H1 (cell line): ENCODE measurements at regions not wholly inside any gene's neighbourhood (a gene's known extent, or its start where the extent isn't known, plus 50 kb on each side); places are given as distances from the start of the nearest gene placed in this dataset.
A peak's percentile ranks its signal among the peaks of the same experiment; 100 is the strongest.

Experiments used
- CTCF ChIA-PET: fragments of 300-600 bp; sonication (Branson Sonifier 250); formaldehyde crosslinking; loops from one replicate; lab custom pipeline; 2021; ENCODE audit not compliant: partially characterized antibody; lab: Charles Lee
- POLR2A ChIA-PET: fragments of 300-600 bp; sonication (Branson Sonifier 250); formaldehyde crosslinking; loops from one replicate; lab custom pipeline; 2021; ENCODE audit warnings: inconsistent platforms; ENCODE audit not compliant: partially characterized antibody; lab: Charles Lee
- DNase-seq, 2 experiments: peaks; one replicate each; pipeline versions ENCODE4 v3.0.0 to v3.0.0-alpha.2; 2010 to 2022; ENCODE audit warnings: low spot score in 2 of 2, low read depth in 1 of 2, mixed read lengths in 1 of 2
- FAIRE-seq: peaks from 2 replicates; lab custom pipeline; 2011; peaks lifted over from hg19 to GRCh38; lab: Jason Lieb, UNC
- H2AFZ ChIP-seq: 2 replicates; pipeline ENCODE4 v1.8.1; 2012; ENCODE audit warnings: low read length, inconsistent platforms
- H2AK5ac ChIP-seq: 2 replicates; pipeline ENCODE4 v1.6.1; 2013; ENCODE audit warnings: low read depth, low read length
- H2BK120ac ChIP-seq: replicated peaks from 2 replicates; pipeline ENCODE3; 2013; ENCODE audit warnings: low read depth, low read length, inconsistent platforms
- H2BK12ac ChIP-seq: 2 replicates; pipeline ENCODE4 v1.6.1; 2013; ENCODE audit warnings: low read depth, low read length
- H2BK15ac ChIP-seq: 2 replicates; pipeline ENCODE4 v1.6.1; 2013; ENCODE audit warnings: low read length
- H2BK20ac ChIP-seq: 2 replicates; pipeline ENCODE4 v1.6.1; 2013; ENCODE audit warnings: low read length
- H2BK5ac ChIP-seq: 2 replicates; pipeline ENCODE4 v1.6.1; 2013; ENCODE audit warnings: low read depth, low read length
- H3K14ac ChIP-seq: 2 replicates; pipeline ENCODE4 v1.6.1; 2013; ENCODE audit warnings: inconsistent platforms; ENCODE audit not compliant: insufficient read length
- H3K18ac ChIP-seq: 2 replicates; pipeline ENCODE4 v1.6.1; 2013; ENCODE audit warnings: low read length; ENCODE audit errors: extremely low read depth
- H3K23ac ChIP-seq: 2 replicates; pipeline ENCODE4 v1.6.1; 2013; ENCODE audit warnings: inconsistent platforms; ENCODE audit not compliant: insufficient read length
- H3K23me2 ChIP-seq: 2 replicates; pipeline ENCODE4 v1.6.1; 2013; ENCODE audit warnings: low read depth, low read length
- H3K27ac ChIP-seq: 2 replicates; pipeline ENCODE4 v1.6.1; 2011; ENCODE audit warnings: low read depth, low read length, inconsistent platforms
- H3K27me3 ChIP-seq, 4 experiments: replicated peaks in 1 of 4; 1 replicate in 1 of 4; 2 replicates in 3 of 4; pipeline versions ENCODE4 v1.6.1 to v1.8.1; 2011 to 2013; ENCODE audit warnings: low read length in 3 of 4, mild to moderate bottlenecking in 3 of 4, inconsistent platforms in 2 of 4, mixed read lengths in 2 of 4, moderate library complexity in 1 of 4; ENCODE audit not compliant: control insufficient read depth in 3 of 4, insufficient read depth in 3 of 4; ENCODE audit errors: extremely low read depth in 1 of 4
- H3K36me3 ChIP-seq, 4 experiments: 2 replicates each; pipeline versions ENCODE4 v1.6.1 to v1.8.1; 2011 to 2013; ENCODE audit warnings: mild to moderate bottlenecking in 4 of 4, low read length in 3 of 4, moderate library complexity in 2 of 4, control low read depth in 1 of 4, inconsistent platforms in 1 of 4; ENCODE audit not compliant: insufficient read depth in 4 of 4, control insufficient read depth in 2 of 4
- H3K4ac ChIP-seq: replicated peaks from 2 replicates; pipeline ENCODE3; 2013; ENCODE audit warnings: low read length, low read depth, mixed read lengths, inconsistent platforms; ENCODE audit not compliant: insufficient read length
- H3K4me1 ChIP-seq, 4 experiments: replicated peaks in 1 of 4; 1 replicate in 1 of 4; 2 replicates in 3 of 4; pipeline versions ENCODE4 v1.6.1 to v1.8.1; 2011 to 2013; ENCODE audit warnings: low read length in 3 of 4, inconsistent platforms in 2 of 4, mixed read lengths in 1 of 4; ENCODE audit not compliant: insufficient read depth in 4 of 4, control insufficient read depth in 3 of 4
- H3K4me2 ChIP-seq, 2 experiments: 2 replicates each; pipeline versions ENCODE4 v1.6.1 to v1.8.1; 2011 to 2013; ENCODE audit warnings: low read depth in 2 of 2, low read length in 2 of 2, control low read depth in 1 of 2, inconsistent platforms in 1 of 2, mild to moderate bottlenecking in 1 of 2; ENCODE audit not compliant: insufficient read depth in 1 of 2
- H3K4me3 ChIP-seq, 4 experiments: fragments of 200-600, 300-600 bp in 1 of 4; sonication (generic), shearing (Covaris generic), sonication (Bioruptor Twin) in 1 of 4; 2 replicates each; pipeline versions ENCODE4 v1.5.1 to v1.8.1; 2011 to 2016; ENCODE audit warnings: low read length in 4 of 4, low read depth in 3 of 4, control low read depth in 2 of 4, inconsistent platforms in 2 of 4, mild to moderate bottlenecking in 2 of 4, mixed read lengths in 1 of 4, moderate library complexity in 1 of 4; ENCODE audit not compliant: insufficient read depth in 2 of 4; ENCODE audit errors: extremely low read depth in 1 of 4
- H3K56ac ChIP-seq: replicated peaks from 2 replicates; pipeline ENCODE3; 2013; ENCODE audit warnings: low read depth, mild to moderate bottlenecking, mixed read lengths, low read length, inconsistent platforms; ENCODE audit not compliant: insufficient read length
- H3K79me1 ChIP-seq: 2 replicates; pipeline ENCODE4 v1.6.1; 2013; ENCODE audit warnings: low read depth, low read length, control low read depth
- H3K79me2 ChIP-seq, 2 experiments: 2 replicates each; pipeline versions ENCODE4 v1.6.1 to v1.8.1; 2012 to 2013; ENCODE audit warnings: low read length in 2 of 2, mild to moderate bottlenecking in 2 of 2, inconsistent platforms in 1 of 2; ENCODE audit not compliant: insufficient read depth in 2 of 2, control insufficient read depth in 1 of 2
- H3K9ac ChIP-seq, 4 experiments: replicated peaks in 1 of 4; 1 replicate in 1 of 4; 2 replicates in 3 of 4; pipeline versions ENCODE4 v1.6.1 to v1.8.1; 2011 to 2013; ENCODE audit warnings: low read depth in 3 of 4, low read length in 3 of 4, control low read depth in 2 of 4, mild to moderate bottlenecking in 2 of 4, moderate library complexity in 2 of 4, inconsistent platforms in 1 of 4; ENCODE audit errors: extremely low read depth in 1 of 4
- H3K9me3 ChIP-seq, 2 experiments: 2 replicates each; pipeline versions ENCODE4 v1.6.1 to v1.8.1; 2012 to 2013; ENCODE audit warnings: mild to moderate bottlenecking in 2 of 2, moderate library complexity in 2 of 2, control low read depth in 1 of 2, inconsistent platforms in 1 of 2, low read depth in 1 of 2, low read length in 1 of 2, mixed read lengths in 1 of 2; ENCODE audit not compliant: insufficient read depth in 2 of 2
- H4K20me1 ChIP-seq, 2 experiments: replicated peaks in 1 of 2; 2 replicates each; pipeline versions ENCODE3 to v1.8.1; 2011 to 2013; ENCODE audit warnings: inconsistent platforms in 2 of 2, low read length in 2 of 2, mild to moderate bottlenecking in 1 of 2; ENCODE audit not compliant: insufficient read depth in 2 of 2, control insufficient read depth in 1 of 2
- H4K5ac ChIP-seq: 2 replicates; pipeline ENCODE4 v1.6.1; 2013; ENCODE audit warnings: low read length, low read depth, mixed read lengths, inconsistent platforms; ENCODE audit not compliant: insufficient read length
- H4K8ac ChIP-seq: 2 replicates; pipeline ENCODE4 v1.8.0; 2013; ENCODE audit warnings: mild to moderate bottlenecking, moderate library complexity, low read length, inconsistent platforms; ENCODE audit not compliant: insufficient read depth; ENCODE audit errors: extremely low read depth
- H4K91ac ChIP-seq: replicated peaks from 2 replicates; pipeline ENCODE3; 2013; ENCODE audit warnings: low read length, mixed read lengths, inconsistent platforms; ENCODE audit not compliant: insufficient read length
- CHD2 ChIP-seq: IDR thresholded peaks from 2 replicates; pipeline ENCODE4 v1.6.1; 2012; ENCODE audit warnings: low read length, improper control_type of control experiment
- NRF1 ChIP-seq: IDR thresholded peaks from 2 replicates; pipeline ENCODE4 v1.6.1; 2011; ENCODE audit warnings: mild to moderate bottlenecking, low read depth, low read length, improper control_type of control experiment
- SP1 ChIP-seq: IDR thresholded peaks from 2 replicates; pipeline ENCODE4 v1.6.1; 2011; ENCODE audit warnings: low read depth, low read length
- SP2 ChIP-seq: IDR thresholded peaks from 2 replicates; pipeline ENCODE4 v1.6.1; 2012; ENCODE audit warnings: mild to moderate bottlenecking, low read length, inconsistent platforms

DNA sequence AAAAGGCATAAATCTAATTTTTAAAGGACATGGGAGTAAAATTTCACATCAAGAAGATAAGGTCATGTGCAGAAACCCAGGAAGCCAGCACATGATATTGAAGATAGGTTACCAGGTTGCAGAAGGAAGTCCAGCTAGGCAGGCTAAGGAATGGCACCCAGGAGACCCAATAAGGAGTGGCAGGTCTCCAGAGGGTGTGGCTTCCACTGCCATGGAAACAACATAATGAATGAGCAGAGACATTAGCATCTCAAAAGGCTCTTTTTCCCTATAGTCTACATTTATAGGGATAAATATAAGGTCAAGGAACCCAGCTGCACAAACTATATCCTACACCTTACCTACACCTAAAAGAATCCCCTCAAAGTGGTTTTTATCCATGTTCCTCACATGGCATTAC lies 275.9 kb downstream of the RPS29 start:
- Histone ChIP-seq H3K4me3 (no peak overlapping the region), H3K56ac (no peak overlapping the region), H3K23me2 (no peaks in the 10 kb centered on the region; the same call in 1 of the 2 replicates), H2BK20ac (no peak overlapping the region), H4K91ac (no peak overlapping the region), H2BK5ac (no peak overlapping the region), H3K18ac (no peak overlapping the region), H3K79me1 (no peaks in the 10 kb centered on the region), H3K27me3 (no peaks in the 10 kb centered on the region), H4K20me1 (no peaks in the 10 kb centered on the region), H3K14ac (no peak overlapping the region), H2BK120ac (no peak overlapping the region), H3K4ac (no peak overlapping the region), H2BK15ac (no peak overlapping the region), H3K27ac (no peak overlapping the region), H2BK12ac (no peak overlapping the region; the same call in 1 of the 2 replicates), H3K4me1 (peaks cover 0 to 2% (median 0%) of the 10 kb centered on the region in 4 experiments; a peak in 1 of 7 replicates), H3K4me2 (no peak overlapping the region), H3K36me3 (no peaks in the 10 kb centered on the region), H4K5ac (no peak overlapping the region), H4K8ac (no peak overlapping the region), H3K9me3 (no peaks in the 10 kb centered on the region), H3K23ac (no peak overlapping the region), H3K79me2 (no peaks in the 10 kb centered on the region), H2AK5ac (no peak overlapping the region), H2AFZ (no peak overlapping the region), H3K9ac (no peak overlapping the region)
- POLR2A ChIA-PET = no interaction called here
- no peak for FAIRE-seq
- peak; percentile 61; the same call in 1 of the 2 replicates for TF ChIP-seq SP1
- TF ChIP-seq CHD2 = peak; percentile 48; the same call in 1 of the 2 replicates
- TF ChIP-seq NRF1 = no peak
- TF ChIP-seq SP2 = peak; percentile 22; the same call in 1 of the 2 replicates
- CTCF ChIA-PET = no interaction called here
- no peak for DNase-seq
